ENCODE measurements at regions not wholly inside any gene's neighbourhood (a gene's known extent, or its start where the extent isn't known, plus 50 kb on each side); places are given as distances from the start of the nearest gene placed in this dataset.

- DNase-seq: no peak
Measured at GRCh38 chr1:47709019-47709871, 271.4 kb downstream of the FOXD2 start.

- DNase-seq: no peak
Measured at GRCh38 chr1:47709872-47710231, 272.0 kb downstream of the FOXD2 start.

- peak; percentile 46 to 56 for DNase-seq
Measured at GRCh38 chr1:47710329-47711071, 272.7 kb downstream of the FOXD2 start.

Measured in activated CD4-positive, alpha-beta T cell treated with anti-CD3 and anti-CD28 coated beads, Interleukin-2, amount 50 U/mL, for 4 hours (primary cell).